Suppressor macrophage treated with lipopolysaccharide for 1 hour (primary cell): ENCODE measurements at regions not wholly inside any gene's neighbourhood (a gene's known extent, or its start where the extent isn't known, plus 50 kb on each side); places are given as distances from the start of the nearest gene placed in this dataset.

Experiments
- DNase-seq, 3 donors: peaks; one replicate each; pipeline ENCODE4 v3.0.0-alpha.2; 2020 to 2022

DNA sequence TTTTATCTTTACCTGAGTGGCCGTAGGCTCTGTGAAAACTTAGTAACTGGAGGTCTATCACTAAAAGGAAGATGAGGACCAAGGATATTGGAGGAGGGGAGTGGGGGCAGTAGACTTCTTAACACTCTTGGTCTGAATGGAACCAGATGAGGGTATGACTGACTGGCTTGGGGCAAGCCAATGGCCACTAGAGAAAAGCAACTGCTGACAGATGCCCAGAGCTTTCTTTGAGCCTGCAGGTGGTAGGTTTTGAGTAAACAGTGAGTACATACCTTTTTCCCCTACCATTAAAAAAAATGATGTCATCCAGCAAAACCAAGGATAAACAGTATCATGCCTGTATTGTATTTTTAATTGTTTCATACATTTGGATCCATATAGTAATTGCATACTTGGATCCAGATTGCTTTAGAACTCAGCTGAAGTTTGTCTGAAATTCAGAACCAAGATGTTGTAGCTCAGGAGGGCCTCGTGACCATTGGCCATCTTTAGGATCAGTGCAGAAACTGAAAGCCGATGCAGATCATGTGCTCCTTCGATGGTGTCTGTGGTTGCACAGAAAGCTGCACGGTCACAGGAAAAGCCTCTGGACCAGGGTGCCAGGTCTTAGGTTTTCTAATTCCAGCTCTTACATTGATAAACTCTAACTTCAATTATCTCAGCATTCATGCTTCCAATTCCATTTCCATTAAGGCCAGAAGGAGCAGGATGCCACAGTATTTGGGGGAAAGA lies 131.0 kb downstream of the PDGFRA start:
- no peak for DNase-seq

DNA sequence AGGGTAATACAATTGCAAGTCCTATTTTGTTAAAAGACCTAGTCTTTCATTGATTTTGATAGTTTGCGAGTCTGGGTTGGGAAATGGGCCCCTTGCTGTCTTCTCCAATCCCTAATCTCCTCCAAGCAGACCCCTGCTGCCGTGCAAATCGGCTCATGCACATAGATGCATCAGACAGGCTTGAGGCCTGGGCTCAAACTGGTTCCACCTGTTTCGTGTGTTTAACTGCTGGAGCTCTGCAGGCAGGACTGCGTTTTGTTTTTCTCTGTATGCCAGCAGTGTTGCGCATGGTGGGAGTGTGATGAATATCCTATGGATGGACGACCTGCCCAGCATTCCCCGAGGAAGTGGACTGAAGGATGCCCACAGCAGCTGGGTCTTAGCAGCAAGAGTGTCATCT lies 133.9 kb downstream of the PDGFRA start:
- no peak for DNase-seq

DNA sequence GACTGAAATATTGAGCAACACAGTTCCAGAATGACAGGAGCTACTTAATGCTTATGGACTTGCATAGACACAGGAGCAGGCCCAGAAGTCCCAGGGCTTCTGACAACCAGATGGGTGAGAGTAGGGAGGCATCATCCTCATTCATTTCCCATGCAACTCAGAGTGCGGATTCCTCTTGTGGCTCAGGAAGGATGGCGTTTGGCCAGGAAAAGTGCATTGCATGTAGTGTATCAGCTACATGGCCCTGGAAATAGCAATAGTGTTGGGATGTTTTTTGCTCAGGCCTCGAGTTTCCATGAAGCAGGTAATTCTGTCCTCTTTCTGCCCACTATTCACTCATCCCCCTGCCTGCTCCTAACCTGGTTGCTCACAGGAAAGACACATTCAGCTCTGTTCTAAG lies 136.6 kb downstream of the PDGFRA start:
- DNase-seq, result no peak

DNA sequence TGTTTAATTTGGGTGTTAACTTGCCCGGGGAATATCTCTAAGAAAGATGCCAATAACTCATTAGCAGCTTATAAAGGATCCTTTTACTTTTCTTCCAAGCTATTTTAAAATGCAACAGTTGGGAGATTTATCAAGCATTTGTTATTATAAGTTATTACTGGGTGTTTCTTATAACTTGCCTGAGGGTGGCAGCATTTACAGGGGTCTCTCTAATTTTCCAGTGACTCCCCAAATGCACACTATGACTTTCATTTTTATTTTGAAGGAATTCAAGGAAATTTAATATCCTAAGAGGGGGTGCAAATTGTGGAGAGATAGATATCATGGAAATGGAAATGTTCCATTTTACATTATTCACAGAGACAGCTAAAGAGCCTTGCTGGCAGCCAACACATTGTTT lies 138.0 kb downstream of the PDGFRA start:
- no peak for DNase-seq

DNA sequence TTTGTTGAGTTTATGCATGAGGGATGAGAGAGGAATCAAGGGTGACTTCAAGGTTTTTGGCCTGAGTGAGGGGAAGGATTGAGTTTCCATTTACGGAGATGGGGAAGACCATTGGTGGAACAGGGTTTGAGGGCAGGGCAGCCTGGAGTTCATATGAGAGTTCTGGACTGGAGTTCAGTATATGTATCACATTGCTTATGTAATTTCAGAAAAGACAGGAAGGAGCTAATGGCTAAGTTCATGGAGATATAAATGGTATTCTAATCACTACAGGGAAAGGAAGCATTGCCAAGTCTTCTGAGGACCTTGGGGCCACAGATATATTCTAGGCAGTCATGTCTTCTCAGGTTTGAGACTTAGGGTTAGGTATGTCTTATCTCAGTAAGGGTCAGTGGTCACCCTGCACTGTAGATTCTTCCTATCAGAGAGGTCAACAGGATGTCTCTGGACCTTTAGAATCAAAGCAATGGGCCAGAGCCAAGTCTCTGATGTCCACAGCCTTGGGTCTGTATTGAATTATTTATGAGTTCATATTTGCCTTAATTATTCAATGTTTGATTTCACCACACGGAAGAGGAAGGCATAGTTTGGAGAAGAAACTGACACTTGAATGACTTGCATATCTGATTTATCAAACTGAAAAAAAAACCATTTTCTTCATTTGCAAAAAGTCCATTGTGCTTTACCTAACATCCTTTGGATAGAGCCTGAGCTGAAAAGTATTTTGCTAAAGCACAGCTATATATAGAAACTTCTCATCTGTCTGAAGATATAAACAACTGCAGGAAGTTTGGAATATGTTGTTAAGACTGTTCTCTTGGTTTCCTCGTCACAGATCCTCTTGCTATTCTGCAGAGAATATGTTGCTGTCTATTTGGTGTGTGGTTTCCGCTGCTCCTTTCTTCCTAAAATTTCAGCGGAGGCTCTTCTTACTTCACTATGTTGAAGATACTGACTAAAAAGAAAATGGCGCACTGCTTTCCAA lies 139.5 kb downstream of the PDGFRA start:
- peak in 2 of 3 donors; percentile 2 to 4 for DNase-seq

DNA sequence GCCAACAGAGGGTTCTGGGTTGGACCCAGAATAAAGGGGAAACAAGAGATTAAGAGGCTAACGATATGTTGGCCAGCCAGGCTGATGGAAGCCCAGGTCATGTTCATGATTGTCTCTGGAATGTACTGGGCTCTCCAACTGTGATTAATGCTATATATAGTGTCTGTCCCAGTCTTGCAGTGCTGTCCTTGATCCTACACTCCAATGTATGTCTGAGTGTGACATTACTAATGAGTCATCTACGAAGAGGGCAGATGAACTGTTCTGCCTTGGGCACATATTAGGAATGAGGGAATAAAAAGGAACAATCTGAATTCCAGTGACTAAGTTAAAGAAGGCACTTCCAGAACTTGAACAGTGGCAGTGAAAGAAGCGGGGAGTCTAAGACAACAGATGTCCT lies 142.1 kb downstream of the PDGFRA start:
- no peak for DNase-seq

DNA sequence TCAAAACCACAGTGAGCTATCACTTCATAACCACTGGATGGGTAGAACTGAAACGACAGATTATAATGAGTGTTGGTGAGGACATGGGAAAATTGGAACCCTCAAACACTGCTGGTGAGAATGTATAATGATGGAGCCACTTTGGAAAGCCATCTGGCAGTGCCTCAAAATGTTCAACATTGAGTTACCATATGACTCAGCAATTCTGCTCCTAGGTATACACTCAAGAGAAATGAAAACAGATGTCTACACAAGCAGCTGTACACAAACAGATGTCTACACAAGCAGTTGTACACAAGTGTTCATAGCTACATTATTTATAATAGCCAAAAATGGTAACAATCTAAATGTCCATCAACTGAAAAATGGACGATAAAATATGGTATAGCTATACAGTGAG lies 143.9 kb downstream of the PDGFRA start:
- no peak for DNase-seq

DNA sequence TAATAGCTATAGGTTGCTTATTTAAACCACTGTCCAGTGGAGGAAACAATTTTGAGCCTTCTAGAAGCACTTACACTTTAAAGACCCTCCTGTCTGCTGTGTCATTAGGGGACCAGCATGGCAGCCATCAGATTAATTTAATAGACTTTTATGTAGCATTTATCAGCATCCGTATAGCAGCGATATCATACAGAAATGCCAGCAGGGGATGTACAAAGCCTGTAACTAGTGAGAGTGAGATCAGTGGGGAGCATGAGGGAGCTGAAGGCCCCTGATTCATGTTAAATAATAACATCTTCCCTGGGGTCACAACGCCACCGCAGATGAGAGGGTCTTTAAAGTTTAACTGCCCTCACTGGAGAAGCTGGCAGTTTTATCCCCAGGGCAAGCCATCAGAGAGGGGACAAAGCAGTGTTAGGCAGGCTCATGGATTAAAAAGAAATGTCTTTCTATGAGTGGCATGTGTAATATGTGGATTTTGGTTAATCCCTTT lies 144.7 kb downstream of the PDGFRA start:
- no peak for DNase-seq

DNA sequence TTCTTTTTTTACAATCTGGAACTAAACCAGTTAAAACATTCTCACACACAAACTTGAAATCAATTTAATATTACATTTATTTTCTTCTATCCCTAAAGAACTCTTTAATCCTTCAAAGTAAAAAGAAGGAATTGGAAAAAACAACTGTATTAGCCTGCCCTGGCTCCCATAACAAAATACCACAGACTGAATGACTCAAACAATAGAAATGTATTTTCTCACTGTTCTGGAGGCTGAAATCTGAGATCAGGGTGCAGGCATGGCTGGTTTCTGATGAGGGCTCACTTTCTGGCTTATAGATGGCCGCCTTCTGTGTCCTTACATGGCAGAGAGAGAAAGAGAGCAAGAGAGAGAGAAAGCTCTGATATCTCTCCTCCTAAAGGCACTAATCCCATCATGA lies 149.4 kb downstream of the PDGFRA start:
- DNase-seq, result no peak

DNA sequence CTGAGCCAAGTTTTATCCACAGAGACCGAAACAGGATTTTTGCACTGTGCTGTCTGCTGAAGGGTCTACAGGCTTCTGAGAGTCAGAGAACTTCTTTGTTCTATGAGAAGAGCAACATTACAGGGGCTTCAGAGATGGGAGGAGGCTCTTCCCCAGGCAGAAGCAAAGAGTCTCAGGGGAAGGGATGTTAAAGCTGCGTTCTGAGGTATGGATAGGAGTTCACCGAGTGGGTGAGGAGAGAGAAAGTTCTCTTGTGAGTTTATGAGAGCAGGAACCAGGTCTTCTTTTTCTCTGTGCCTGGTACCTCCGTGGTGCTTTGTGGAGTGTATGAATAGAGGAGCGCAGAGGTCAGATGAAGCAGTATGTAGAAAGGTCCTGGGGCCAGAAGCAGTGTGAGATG lies 155.1 kb downstream of the PDGFRA start:
- no peak for DNase-seq

DNA sequence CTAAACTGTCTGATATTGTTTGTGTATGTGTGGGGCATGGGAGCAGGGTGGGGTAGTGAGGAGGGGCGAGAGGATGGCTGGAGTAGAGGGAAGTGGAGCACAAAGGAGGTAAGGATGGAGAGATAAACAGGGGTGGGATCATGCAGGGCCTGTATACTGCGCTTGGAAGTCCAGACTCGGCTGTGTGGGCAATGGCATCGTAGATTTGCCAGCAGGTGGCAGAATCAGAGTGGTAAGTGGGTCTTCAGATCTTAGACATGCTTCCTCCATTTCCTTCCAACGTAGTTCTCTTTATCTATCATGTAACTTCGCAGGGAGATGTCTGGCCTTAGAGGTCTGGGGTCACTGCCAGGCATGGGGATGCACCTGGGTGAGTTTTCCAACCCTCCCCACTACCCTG lies 155.5 kb downstream of the PDGFRA start:
- peak; percentile 36 to 46 (median 37) for DNase-seq

DNA sequence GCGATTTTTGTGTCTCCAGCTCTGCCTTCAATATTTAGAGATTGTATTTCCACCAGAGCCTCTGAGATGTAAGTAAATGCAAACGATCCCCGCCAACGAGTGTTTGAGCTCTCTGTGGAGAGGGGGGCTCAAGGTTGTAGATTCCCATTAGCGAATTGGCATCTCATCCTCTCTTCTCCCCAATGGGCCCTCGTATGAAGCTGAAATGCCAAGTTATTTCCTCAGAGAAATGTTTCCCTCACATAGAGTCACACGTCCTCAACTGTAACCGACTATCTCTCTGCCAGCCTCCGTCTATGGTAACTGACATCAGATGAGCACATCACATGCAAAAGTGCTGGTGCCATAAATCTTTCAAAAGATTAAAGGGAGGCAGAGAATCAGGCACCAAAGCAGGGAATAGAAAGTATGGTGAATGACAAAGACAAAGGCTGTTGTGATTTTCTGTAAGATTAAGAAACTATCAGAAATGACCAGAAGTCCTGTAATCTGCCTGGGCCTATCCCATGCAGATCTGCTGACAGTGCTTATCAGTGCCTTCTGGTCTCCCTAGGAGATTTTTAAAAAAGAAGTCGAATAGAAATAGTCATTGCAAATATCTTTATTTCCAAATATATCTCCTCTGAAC lies 157.1 kb downstream of the PDGFRA start:
- DNase-seq, result no peak

DNA sequence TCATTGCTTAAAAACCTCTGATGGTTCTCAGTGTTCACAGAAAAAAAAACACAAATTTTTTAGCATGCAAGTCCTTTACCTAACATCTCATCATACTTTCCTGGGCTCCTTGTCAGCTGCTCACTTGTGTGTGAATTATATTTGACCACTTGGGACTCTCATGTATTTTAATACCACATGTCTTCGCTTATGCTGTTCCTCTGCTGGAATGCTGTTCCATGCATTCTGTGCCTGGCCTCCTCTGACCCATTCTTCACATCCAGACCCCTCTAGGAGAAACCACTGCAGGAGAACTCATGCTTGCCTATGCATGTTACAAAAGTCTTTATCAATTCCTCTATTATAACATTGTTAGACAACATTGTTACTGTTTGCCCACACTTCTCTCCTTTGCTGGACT lies 157.6 kb downstream of the PDGFRA start:
- no peak for DNase-seq

DNA sequence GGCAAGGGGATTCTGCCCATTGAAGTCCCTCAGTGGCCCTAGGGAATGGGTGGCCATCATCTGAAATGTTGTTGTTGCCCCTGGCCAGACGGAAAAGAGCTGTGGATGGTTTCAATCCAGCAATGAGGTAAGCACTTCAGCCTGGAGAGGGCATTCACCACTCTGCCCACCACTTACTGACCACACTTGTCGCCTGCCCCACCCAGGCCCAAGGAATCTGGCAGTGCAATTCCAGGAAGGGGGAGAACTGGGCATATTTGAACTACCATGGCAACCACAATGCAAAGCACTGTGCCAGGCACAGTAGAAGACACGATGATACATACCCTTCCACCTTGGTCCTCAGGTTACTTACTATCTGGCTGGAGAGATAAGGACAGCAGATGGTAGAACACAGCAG lies 161.6 kb downstream of the PDGFRA start:
- DNase-seq, result no peak

DNA sequence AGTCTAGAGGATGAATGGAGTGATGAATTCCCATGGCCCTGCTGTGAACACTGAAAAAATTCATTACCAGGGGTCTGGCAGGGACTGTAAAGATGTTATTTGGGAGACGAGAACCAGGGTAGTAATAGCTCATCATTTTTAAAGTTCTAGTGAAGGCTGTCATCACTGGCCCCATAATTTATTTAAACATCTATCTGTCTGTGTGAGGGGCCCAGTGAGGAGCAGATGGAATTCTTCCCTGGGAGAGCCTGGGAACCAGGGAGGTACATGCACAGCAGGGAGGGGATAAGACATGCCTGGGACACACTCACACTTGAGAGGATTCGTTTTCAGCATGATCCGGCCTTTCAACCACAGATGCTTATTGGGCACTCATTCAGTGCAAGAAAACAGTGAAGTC lies 162.0 kb downstream of the PDGFRA start:
- DNase-seq, result no peak

DNA sequence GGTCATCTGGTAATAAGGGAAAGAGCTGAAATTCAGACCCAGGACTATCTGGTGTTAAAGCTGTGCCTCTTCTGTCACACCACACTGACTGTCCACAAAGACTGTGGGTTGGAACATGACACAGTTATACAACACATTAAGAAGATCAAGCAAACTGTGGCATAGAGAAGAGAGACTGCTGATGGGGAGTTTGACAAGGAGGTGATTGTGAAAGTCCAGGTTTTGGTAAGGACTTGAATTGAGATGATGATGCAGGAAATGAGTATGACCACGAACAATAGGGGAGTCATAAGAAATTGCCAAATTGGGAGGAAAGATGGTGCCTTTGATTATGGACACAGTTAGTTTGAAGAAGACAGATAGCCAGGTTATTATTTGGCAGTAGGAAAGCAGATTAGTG lies 163.4 kb downstream of the PDGFRA start:
- DNase-seq, result no peak

DNA sequence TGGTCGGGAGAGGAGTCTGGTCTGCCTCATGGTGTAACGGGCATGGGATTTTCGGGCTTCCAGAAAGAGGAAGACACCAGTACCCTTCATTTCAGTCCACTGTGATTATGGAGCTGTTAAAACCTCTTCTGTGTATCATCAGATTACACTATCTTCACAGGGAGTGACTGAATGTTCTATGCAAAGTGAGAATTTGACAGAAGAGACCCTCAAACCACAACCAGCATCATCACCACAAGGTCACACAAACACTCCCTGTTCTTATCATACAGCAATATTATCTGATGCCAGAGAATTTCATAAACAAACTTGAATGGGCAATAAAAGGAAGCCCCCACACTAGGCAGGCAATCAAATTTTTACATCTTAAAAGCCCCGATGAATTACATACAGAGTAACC lies 164.2 kb downstream of the PDGFRA start:
- DNase-seq, result no peak

DNA sequence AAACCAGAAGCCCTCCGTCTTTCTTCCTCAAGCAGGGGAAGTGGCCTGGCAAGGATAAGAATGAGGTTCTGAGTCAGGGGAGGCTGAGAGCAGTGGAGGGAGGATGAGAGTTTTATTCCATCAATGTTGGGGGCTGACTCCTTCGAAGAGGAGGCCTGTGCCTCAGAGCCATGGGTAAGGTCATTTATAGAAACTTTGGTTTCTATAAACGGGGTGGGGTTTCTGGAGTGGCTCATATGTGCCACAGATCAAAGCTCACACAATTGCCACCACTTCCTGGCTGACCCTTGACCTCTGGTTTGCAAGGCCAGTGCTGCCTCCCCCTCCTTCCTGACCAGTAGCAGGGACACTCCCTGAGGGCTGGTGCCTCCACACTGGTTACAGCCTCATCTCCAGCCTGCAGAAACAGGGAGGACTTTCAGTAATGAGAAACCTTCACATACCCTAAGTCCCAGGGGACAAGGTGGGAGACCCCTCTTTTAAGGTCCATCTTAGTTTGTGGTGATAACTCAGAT lies 166.0 kb downstream of the PDGFRA start:
- no peak for DNase-seq

DNA sequence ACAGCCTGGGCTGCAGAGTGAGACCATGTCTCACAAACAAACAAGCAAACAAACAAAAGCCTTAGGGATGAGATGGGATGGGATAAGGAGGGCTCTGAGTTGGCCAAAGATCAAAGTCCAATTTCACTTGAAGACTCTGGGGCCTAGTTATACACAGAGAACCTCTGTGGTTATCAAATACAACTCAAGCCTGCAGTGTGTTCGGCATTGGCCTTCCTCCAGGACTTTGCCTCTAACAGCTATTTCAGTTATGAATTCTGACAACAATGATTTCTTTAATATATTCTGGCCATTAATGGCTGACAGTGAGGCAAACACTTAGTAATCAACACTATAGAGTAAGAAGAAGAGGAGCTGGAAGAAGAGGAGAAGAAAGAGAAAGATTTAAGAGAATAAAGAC lies 171.1 kb downstream of the PDGFRA start:
- DNase-seq, result no peak

DNA sequence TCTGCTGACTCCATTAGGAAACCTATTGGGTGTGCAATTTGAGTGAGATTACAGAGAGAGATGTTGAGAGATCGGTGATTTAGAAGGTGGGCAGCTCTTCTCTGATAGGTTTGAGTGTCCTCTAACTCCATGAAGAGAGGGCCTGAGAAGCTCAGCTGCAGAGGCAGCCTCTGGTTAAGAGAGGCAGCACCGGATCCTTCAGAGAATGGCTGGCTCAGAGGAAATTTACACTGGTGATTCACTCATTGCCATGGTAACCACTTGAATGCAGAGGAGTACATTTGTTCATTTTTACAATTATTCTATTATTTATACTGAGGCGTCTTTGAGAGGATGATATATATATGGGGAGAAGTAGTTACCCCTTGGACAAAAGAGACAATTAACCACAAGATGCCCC lies 171.7 kb downstream of the PDGFRA start:
- DNase-seq, result peak; percentile 7 to 21 (median 17)

DNA sequence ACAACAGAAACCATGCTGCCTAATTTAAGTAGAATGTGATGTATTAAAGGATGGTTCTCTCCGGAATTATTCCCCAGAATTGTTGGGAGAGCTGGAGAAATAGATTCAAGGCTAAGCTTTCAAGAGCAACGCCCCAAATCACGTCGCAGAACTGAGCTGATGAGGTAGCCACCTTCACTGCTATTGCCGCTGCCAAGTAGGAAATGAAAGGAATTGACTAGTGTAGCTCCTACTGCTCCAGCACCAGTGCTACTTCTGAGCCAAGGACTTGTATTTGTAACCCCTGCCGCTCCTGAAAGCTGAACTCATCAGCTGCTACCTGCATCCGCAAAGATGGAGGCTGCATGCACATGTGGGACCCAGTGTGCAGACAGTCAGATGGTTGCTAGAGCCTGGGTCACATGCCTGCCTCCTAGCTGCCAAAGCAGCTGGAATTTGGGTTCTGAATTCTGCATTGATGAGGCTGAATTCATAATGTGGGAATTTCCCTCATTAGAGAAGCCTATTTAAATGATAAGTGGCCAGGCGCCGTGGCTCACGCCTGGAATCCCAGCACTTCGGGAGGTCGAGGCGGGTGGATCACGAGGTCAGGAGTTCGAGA lies 173.9 kb downstream of the PDGFRA start:
- no peak for DNase-seq

DNA sequence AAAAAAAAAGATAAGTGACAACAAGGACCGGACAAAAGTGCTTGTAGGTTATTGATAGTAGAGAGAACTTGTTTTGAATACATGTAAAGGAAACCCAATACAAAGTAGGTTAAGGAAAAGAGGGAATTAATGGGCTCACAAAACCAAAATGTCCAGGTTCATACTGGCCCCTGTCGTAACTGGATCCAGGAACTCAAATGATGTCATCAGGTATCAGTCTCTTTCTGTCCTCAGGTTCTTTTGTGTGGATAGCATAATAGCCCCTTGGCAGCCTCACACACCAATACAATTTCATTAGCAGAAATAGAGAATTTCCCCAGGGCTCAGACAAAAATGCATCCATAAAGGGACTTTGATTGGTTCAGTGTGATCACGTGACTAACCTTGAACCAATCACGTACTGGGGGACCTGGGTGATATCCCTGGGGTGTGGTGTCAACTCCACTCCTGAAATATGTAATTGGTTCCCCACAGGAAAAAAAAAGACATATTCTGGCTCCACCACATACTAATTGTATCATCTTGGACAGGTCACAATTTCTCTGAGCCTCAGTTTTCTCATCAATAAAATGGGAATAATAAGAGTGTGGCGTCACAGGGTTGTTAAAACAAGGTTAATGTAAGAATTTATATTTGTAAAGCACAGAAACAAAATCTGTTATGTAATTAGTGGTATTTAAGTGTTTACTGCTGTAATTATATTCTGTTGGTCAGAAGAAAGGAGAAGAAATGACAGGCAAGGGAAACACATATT lies 174.8 kb downstream of the PDGFRA start:
- no peak for DNase-seq
